K562 (cell line): ENCODE measurements at regions not wholly inside any gene's neighbourhood (a gene's known extent, or its start where the extent isn't known, plus 50 kb on each side); places are given as distances from the start of the nearest gene placed in this dataset.

Source experiments
- ATAC-seq: fragments of 200-7000 bp; cut with Tn5 transposase; 3 replicates; pipeline ENCODE4 v1.9.1; 2020; ENCODE audit warnings: moderate library complexity
- BruUV-seq: library from RNA; stranded (reverse); fragments of 400-500 nt; replicated peaks from 2 replicates; lab custom pipeline; 2021; lab: Mats Ljungman, UMichigan
- CTCF ChIA-PET: fragments of 300-600 bp; formaldehyde crosslinking; extraction: SDS; loops from one replicate; lab custom pipeline; 2021; ENCODE audit warnings: low intra/inter-chr PET ratio; lab: Yijun Ruan, JAX
- POLR2A ChIA-PET: fragments of 300-600, 350-650 bp; sonication (Branson Sonifier 250); formaldehyde crosslinking; extraction: SDS; loops from one replicate; lab custom pipeline; 2021; ENCODE audit warnings: antibody characterized with exemption, inconsistent platforms; lab: Yijun Ruan, JAX
- DNase-seq, 4 experiments: peaks; one replicate each; pipeline versions ENCODE4 v3.0.0 to v3.0.0-alpha.2; 2011 to 2018; ENCODE audit warnings: low spot score in 3 of 4, mixed read lengths in 3 of 4; ENCODE audit errors: extremely low read depth in 1 of 4
- FAIRE-seq: peaks from 2 replicates; lab custom pipeline; 2011; peaks lifted over from hg19 to GRCh38; lab: Jason Lieb, UNC
- H2AFZ ChIP-seq: 2 replicates; pipeline ENCODE4 v1.6.0; 2011; ENCODE audit warnings: low read depth, low read length, control low read depth, inconsistent platforms
- H3K27ac ChIP-seq: fragments of 200-600 bp; 3 replicates; pipeline ENCODE4 v1.8.0; 2011; ENCODE audit warnings: low read depth, mild to moderate bottlenecking, control low read depth, inconsistent platforms, low read length, moderate library complexity, mixed read lengths; ENCODE audit errors: extremely low read depth
- H3K27me3 ChIP-seq, 2 experiments: fragments of 300-600 bp in 1 of 2; 2 replicates in 1 of 2; 3 replicates in 1 of 2; pipeline versions ENCODE4 v1.6.0 to v1.8.0; 2011; ENCODE audit warnings: inconsistent platforms in 2 of 2, low read length in 2 of 2, mild to moderate bottlenecking in 1 of 2, mixed read lengths in 1 of 2, moderate library complexity in 1 of 2; ENCODE audit not compliant: control insufficient read depth in 2 of 2, insufficient read depth in 2 of 2
- H3K36me3 ChIP-seq: fragments of 300-600 bp; 3 replicates; pipeline ENCODE4 v1.8.0; 2011; ENCODE audit warnings: mild to moderate bottlenecking, low read length, inconsistent platforms; ENCODE audit not compliant: control insufficient read depth, insufficient read depth
- H3K4me1 ChIP-seq, 2 experiments: fragments of 200-600 bp in 1 of 2; replicated peaks in 1 of 2; 2 replicates in 1 of 2; 3 replicates in 1 of 2; pipeline versions ENCODE4 v1.5.1 to v1.8.0; 2011; ENCODE audit warnings: inconsistent platforms in 2 of 2, low read length in 2 of 2, mild to moderate bottlenecking in 1 of 2, mixed read lengths in 1 of 2, moderate library complexity in 1 of 2; ENCODE audit not compliant: control insufficient read depth in 2 of 2, insufficient read depth in 2 of 2
- H3K4me2 ChIP-seq: 2 replicates; pipeline ENCODE4 v1.6.1; 2011; ENCODE audit warnings: low read length, control low read depth, inconsistent platforms, mixed read lengths; ENCODE audit not compliant: insufficient read depth
- H3K4me3 ChIP-seq: fragments of 200-600 bp; sonication (generic), shearing (Covaris generic); 2 replicates; pipeline ENCODE4 v1.5.1; 2016; ENCODE audit warnings: control low read depth, inconsistent platforms
- H3K79me2 ChIP-seq: fragments of 200-600 bp; 3 replicates; pipeline ENCODE4 v1.8.0; 2011; ENCODE audit warnings: low read length, inconsistent platforms; ENCODE audit not compliant: control insufficient read depth, insufficient read depth
- H3K9ac ChIP-seq, 2 experiments: 2 replicates each; pipeline versions ENCODE4 v1.6.0 to v1.6.1; 2011; ENCODE audit warnings: low read depth in 2 of 2, low read length in 2 of 2, control low read depth in 1 of 2, inconsistent platforms in 1 of 2, mild to moderate bottlenecking in 1 of 2, mixed read lengths in 1 of 2; ENCODE audit not compliant: insufficient read depth in 1 of 2
- H3K9me1 ChIP-seq: one replicate; pipeline ENCODE4 v1.6.0; 2011; ENCODE audit warnings: inconsistent platforms, mild to moderate bottlenecking, low read length, moderate library complexity; ENCODE audit not compliant: control insufficient read depth, insufficient read depth
- H3K9me3 ChIP-seq: replicated peaks from 2 replicates; pipeline ENCODE4 v1.5.1; 2011; ENCODE audit warnings: low read depth, low read length, inconsistent platforms; ENCODE audit not compliant: control insufficient read depth, insufficient read depth
- H4K20me1 ChIP-seq: replicated peaks from 2 replicates; pipeline ENCODE4 v1.6.1; 2011; ENCODE audit warnings: low read length, inconsistent platforms, mixed read lengths; ENCODE audit not compliant: control insufficient read depth, insufficient read depth
- CEBPB ChIP-seq: fragments of 450-650 bp; IDR thresholded peaks from 2 replicates; pipeline ENCODE4 v1.6.1; 2016; ENCODE audit warnings: missing genetic modification characterization, missing compliant biosample characterization
- ID3 ChIP-seq, 2 experiments: fragments of 250-450 bp in 1 of 2; fragments of 450-650 bp in 1 of 2; sonication (Bioruptor Pico) in 1 of 2; IDR thresholded peaks; 2 replicates each; pipeline versions ENCODE4 v1.6.1 to v1.8.0; 2016 to 2021; ENCODE audit warnings: mild to moderate bottlenecking in 2 of 2, moderate library complexity in 2 of 2, missing compliant biosample characterization in 1 of 2, missing genetic modification characterization in 1 of 2
- KLF1 ChIP-seq: fragments of 450-650 bp; IDR thresholded peaks from 2 replicates; pipeline ENCODE4 v1.6.1; 2016; ENCODE audit warnings: missing genetic modification characterization, missing compliant biosample characterization
- L3MBTL2 ChIP-seq: fragments of 450-650 bp; IDR thresholded peaks from 2 replicates; pipeline ENCODE4 v1.6.1; 2016; ENCODE audit warnings: mild to moderate bottlenecking, moderate library complexity
- MEF2D ChIP-seq: conservative IDR thresholded peaks from 2 replicates; pipeline ENCODE4 v1.6.1; 2016; ENCODE audit warnings: low read depth, missing genetic modification characterization, missing compliant biosample characterization
- NCOA2 ChIP-seq, 2 experiments: fragments of 450-650 bp; IDR thresholded peaks; 2 replicates each; pipeline ENCODE4 v1.6.1; 2018; ENCODE audit warnings: mild to moderate bottlenecking in 2 of 2, moderate library complexity in 1 of 2; ENCODE audit not compliant: partially characterized antibody in 2 of 2
- NCOR1 ChIP-seq: fragments of 450-650 bp; IDR thresholded peaks from 2 replicates; pipeline ENCODE4 v1.6.1; 2016; ENCODE audit warnings: mild to moderate bottlenecking, moderate library complexity
- REST ChIP-seq, 2 experiments: fragments of 450-650 bp; formaldehyde crosslinking in 1 of 2; IDR thresholded peaks; 2 replicates each; pipeline versions ENCODE4 v1.4.0 to v1.6.1; 2014 to 2020; ENCODE audit warnings: mild to moderate bottlenecking in 2 of 2, borderline replicate concordance in 1 of 2, low read depth in 1 of 2
- RUNX1 ChIP-seq: sonication (generic); IDR thresholded peaks from 2 replicates; pipeline ENCODE4 v1.6.1; 2016; ENCODE audit warnings: antibody characterized with exemption, low read depth
- SP1 ChIP-seq: sonication (generic); formaldehyde crosslinking; IDR thresholded peaks from 2 replicates; pipeline ENCODE4 v1.8.1; 2022; ENCODE audit warnings: mild to moderate bottlenecking, missing genetic modification reagents
- TAL1 ChIP-seq: fragments of 450-650 bp; IDR thresholded peaks from 2 replicates; pipeline ENCODE4 v1.6.1; 2016; ENCODE audit warnings: mild to moderate bottlenecking
- U2AF1 ChIP-seq: fragments of 200-400 bp; formaldehyde crosslinking; optimal IDR thresholded peaks from 2 replicates; pipeline ENCODE3; 2017; ENCODE audit warnings: mild to moderate bottlenecking, low read depth, low read length, moderate library complexity
- XRCC5 ChIP-seq: fragments of 200-400 bp; formaldehyde crosslinking; IDR thresholded peaks from 2 replicates; pipeline ENCODE4 v1.6.1; 2017; ENCODE audit warnings: low read depth, mild to moderate bottlenecking, low read length
- ZNF707 ChIP-seq: fragments of 250-450 bp; sonication (Bioruptor Pico); conservative IDR thresholded peaks from 2 replicates; pipeline ENCODE4 v1.8.0; 2022; ENCODE audit warnings: inconsistent platforms, mild to moderate bottlenecking, moderate library complexity
- WGBS: fragments of 100-300 bp; shearing (Covaris generic); methylation state at CpG from one replicate; pipeline ENCODE4 v1.1.6; 2016; ENCODE audit warnings: low coverage, mixed read lengths; ENCODE audit not compliant: insufficient coverage; ENCODE audit errors: missing lambda C conversion rate; 5-methylcytosine and 5-hydroxymethylcytosine counted together
- in situ Hi-C: fragments of 300-500 bp; cut with MboI; formaldehyde crosslinking; loops from 4 replicates; pipeline ENCODE4 v1.15.0; 2018; ENCODE audit warnings: inconsistent platforms, mixed read lengths
- intact Hi-C: fragments of 100-400 bp; cut with micrococcal nuclease; formaldehyde crosslinking; loops from 2 replicates; pipeline ENCODE4 v1.14.2; 2022

- ChIA-PET CTCF (no interaction called here), POLR2A (no interaction called here)
- Histone ChIP-seq H3K79me2 (no peaks in the 10 kb centered on the region), H3K27me3 (no peaks in the 10 kb centered on the region), H3K9ac (no peak overlapping the region), H3K9me3 (no peaks in the 10 kb centered on the region), H3K9me1 (no peaks in the 10 kb centered on the region), H3K4me3 (no peak overlapping the region), H4K20me1 (no peaks in the 10 kb centered on the region), H3K4me1 (no peaks in the 10 kb centered on the region), H3K4me2 (no peak overlapping the region), H2AFZ (no peak overlapping the region), H3K27ac (no peak overlapping the region), H3K36me3 (no peaks in the 10 kb centered on the region)
- TF ChIP-seq KLF1 = no peak
- no peak for TF ChIP-seq L3MBTL2
- no peak for TF ChIP-seq CEBPB (tag)
- no peak for TF ChIP-seq RUNX1
- TF ChIP-seq MEF2D (tag) = no peak
- no peak for TF ChIP-seq REST (IDR thresholded peaks at IDR 0.05; ENCODE audit: borderline replicate concordance)
- TF ChIP-seq REST (CRISPR knock-in tag; IDR thresholded peaks at IDR 0.05; ENCODE audit: low read depth) = no peak
- no peak for TF ChIP-seq ZNF707 (CRISPR knock-in tag)
- no peak for TF ChIP-seq ID3 (CRISPR knock-in tag; IDR thresholded peaks at IDR 0.05)
- TF ChIP-seq ID3 (tag; IDR thresholded peaks at IDR 0.05) = no peak
- no peak for TF ChIP-seq NCOR1
- no peak for TF ChIP-seq SP1 (CRISPR knock-in tag)
- no peak for TF ChIP-seq U2AF1
- TF ChIP-seq TAL1 = no peak
- TF ChIP-seq NCOA2 (IDR thresholded peaks at IDR 0.05; ENCODE audit: partially characterized antibody in 2 of 2) = no peak
- no peak for TF ChIP-seq XRCC5
- DNase-seq (no peak), ATAC-seq (no peak), FAIRE-seq (no peak)
- BruUV-seq = no TSS peak
- intact Hi-C loops (no loop called here), in situ Hi-C loops (no loop called here)
- 0% methylated on average over 2 of the region's 4 CpGs for WGBS
Measured at GRCh38 chrX:144732588-144732987, 514.7 kb upstream of the SPANXN1 start.
